HUES48 (cell line): ENCODE measurements at regions not wholly inside any gene's neighbourhood (a gene's known extent, or its start where the extent isn't known, plus 50 kb on each side); places are given as distances from the start of the nearest gene placed in this dataset.
"Not testable (repeated sequence)": the region's sequence is repeated elsewhere in the genome, so short reads cannot be mapped to it uniquely, and the experiment has no call there.

Experiments
- H3K27ac ChIP-seq: one replicate; pipeline ENCODE4 v1.7.0; 2013; ENCODE audit warnings: low read depth, low read length, inconsistent platforms
- H3K27me3 ChIP-seq: 2 replicates; pipeline ENCODE4 v1.6.1; 2013; ENCODE audit warnings: mild to moderate bottlenecking, low read length; ENCODE audit not compliant: control insufficient read depth, insufficient read depth
- H3K36me3 ChIP-seq: 2 replicates; pipeline ENCODE4 v1.6.1; 2013; ENCODE audit warnings: low read length; ENCODE audit not compliant: control insufficient read depth, insufficient read depth
- H3K4me1 ChIP-seq: 2 replicates; pipeline ENCODE4 v1.6.1; 2013; ENCODE audit warnings: mild to moderate bottlenecking, low read length; ENCODE audit not compliant: control insufficient read depth, insufficient read depth
- H3K4me3 ChIP-seq: 2 replicates; pipeline ENCODE4 v1.5.1; 2013; ENCODE audit warnings: mild to moderate bottlenecking, low read depth, low read length
- H3K9ac ChIP-seq: 2 replicates; pipeline ENCODE4 v1.6.1; 2013; ENCODE audit warnings: mild to moderate bottlenecking, low read depth, low read length, moderate library complexity
- H3K9me3 ChIP-seq: 2 replicates; pipeline ENCODE4 v1.6.1; 2013; ENCODE audit warnings: low read length; ENCODE audit not compliant: control insufficient read depth, insufficient read depth

- not testable (repeated sequence) for H3K4me3 ChIP-seq, H3K9me3 ChIP-seq, H3K27ac ChIP-seq, H3K36me3 ChIP-seq, H3K27me3 ChIP-seq, H3K9ac ChIP-seq, H3K4me1 ChIP-seq
Measured at GRCh38 chr10:91003379-91003778, 82.5 kb upstream of the ANKRD1 start.

GRCh38 chr10:91005276-91005675, 84.4 kb upstream of the ANKRD1 start:
- H3K4me1 ChIP-seq, H3K27me3 ChIP-seq, H3K4me3 ChIP-seq, H3K27ac ChIP-seq, H3K36me3 ChIP-seq, H3K9me3 ChIP-seq, H3K9ac ChIP-seq: not testable (repeated sequence)

- no peaks in the 10 kb centered on the region for H3K4me1 ChIP-seq
- no peak overlapping the region for H3K4me3 ChIP-seq
- no peaks in the 10 kb centered on the region for H3K9me3 ChIP-seq
- H3K36me3 ChIP-seq: no peaks in the 10 kb centered on the region
- H3K27me3 ChIP-seq: no peaks in the 10 kb centered on the region
- no peak overlapping the region for H3K9ac ChIP-seq
- H3K27ac ChIP-seq: no peak overlapping the region
Measured at GRCh38 chr10:91006001-91006751, 85.3 kb upstream of the ANKRD1 start.

- no peaks in the 10 kb centered on the region for H3K36me3 ChIP-seq
- H3K27ac ChIP-seq: no peak overlapping the region
- H3K9me3 ChIP-seq: no peaks in the 10 kb centered on the region
- no peak overlapping the region for H3K9ac ChIP-seq
- H3K4me3 ChIP-seq: no peak overlapping the region
- H3K27me3 ChIP-seq: no peaks in the 10 kb centered on the region
- H3K4me1 ChIP-seq: no peaks in the 10 kb centered on the region
Measured at GRCh38 chr10:91006752-91007346, 86.0 kb upstream of the ANKRD1 start.

- Histone ChIP-seq H3K9me3 (no peaks in the 10 kb centered on the region), H3K27ac (no peak overlapping the region), H3K36me3 (no peaks in the 10 kb centered on the region), H3K9ac (no peak overlapping the region), H3K4me1 (no peaks in the 10 kb centered on the region), H3K4me3 (no peak overlapping the region), H3K27me3 (no peaks in the 10 kb centered on the region)
Measured at GRCh38 chr10:91007655-91008054, 86.8 kb upstream of the ANKRD1 start.

- H3K9me3 ChIP-seq: no peaks in the 10 kb centered on the region
- H3K4me3 ChIP-seq: no peak overlapping the region
- no peak overlapping the region for H3K9ac ChIP-seq
- H3K36me3 ChIP-seq: no peaks in the 10 kb centered on the region
- H3K27me3 ChIP-seq: no peaks in the 10 kb centered on the region
- H3K27ac ChIP-seq: no peak overlapping the region
- no peaks in the 10 kb centered on the region for H3K4me1 ChIP-seq
Measured at GRCh38 chr10:91009121-91009520, 88.2 kb upstream of the ANKRD1 start.

GRCh38 chr10:91010952-91011351, 90.1 kb upstream of the ANKRD1 start:
- Histone ChIP-seq H3K9ac (no peak overlapping the region), H3K9me3 (no peaks in the 10 kb centered on the region), H3K36me3 (no peaks in the 10 kb centered on the region), H3K27ac (no peak overlapping the region), H3K4me3 (no peak overlapping the region), H3K4me1 (no peaks in the 10 kb centered on the region), H3K27me3 (no peaks in the 10 kb centered on the region)

- Histone ChIP-seq H3K36me3 (no peaks in the 10 kb centered on the region), H3K27me3 (no peaks in the 10 kb centered on the region), H3K27ac (no peak overlapping the region), H3K9me3 (no peaks in the 10 kb centered on the region), H3K4me1 (no peaks in the 10 kb centered on the region), H3K4me3 (no peak overlapping the region), H3K9ac (no peak overlapping the region)
Measured at GRCh38 chr10:91012502-91012901, 91.6 kb upstream of the ANKRD1 start.

- H3K27me3 ChIP-seq: no peaks in the 10 kb centered on the region
- no peaks in the 10 kb centered on the region for H3K36me3 ChIP-seq
- H3K9ac ChIP-seq: no peak overlapping the region
- no peak overlapping the region for H3K27ac ChIP-seq
- H3K4me1 ChIP-seq: no peaks in the 10 kb centered on the region
- H3K9me3 ChIP-seq: no peaks in the 10 kb centered on the region
- H3K4me3 ChIP-seq: no peak overlapping the region
Measured at GRCh38 chr10:91013985-91014384, 93.1 kb upstream of the ANKRD1 start.

GRCh38 chr10:91017198-91017597, 96.3 kb upstream of the ANKRD1 start:
- no peaks in the 10 kb centered on the region for H3K9me3 ChIP-seq
- H3K4me3 ChIP-seq: no peak overlapping the region
- no peaks in the 10 kb centered on the region for H3K36me3 ChIP-seq
- no peak overlapping the region for H3K9ac ChIP-seq
- no peaks in the 10 kb centered on the region for H3K27me3 ChIP-seq
- no peaks in the 10 kb centered on the region for H3K4me1 ChIP-seq
- H3K27ac ChIP-seq: no peak overlapping the region

- Histone ChIP-seq H3K9me3 (no peaks in the 10 kb centered on the region), H3K4me3 (no peak overlapping the region), H3K9ac (no peak overlapping the region), H3K36me3 (no peaks in the 10 kb centered on the region), H3K27me3 (no peaks in the 10 kb centered on the region), H3K27ac (no peak overlapping the region), H3K4me1 (no peaks in the 10 kb centered on the region)
Measured at GRCh38 chr10:91021901-91022300, 101.0 kb upstream of the ANKRD1 start.
